ENCODE measurements at regions not wholly inside any gene's neighbourhood (a gene's known extent, or its start where the extent isn't known, plus 50 kb on each side); places are given as distances from the start of the nearest gene placed in this dataset.

DNA sequence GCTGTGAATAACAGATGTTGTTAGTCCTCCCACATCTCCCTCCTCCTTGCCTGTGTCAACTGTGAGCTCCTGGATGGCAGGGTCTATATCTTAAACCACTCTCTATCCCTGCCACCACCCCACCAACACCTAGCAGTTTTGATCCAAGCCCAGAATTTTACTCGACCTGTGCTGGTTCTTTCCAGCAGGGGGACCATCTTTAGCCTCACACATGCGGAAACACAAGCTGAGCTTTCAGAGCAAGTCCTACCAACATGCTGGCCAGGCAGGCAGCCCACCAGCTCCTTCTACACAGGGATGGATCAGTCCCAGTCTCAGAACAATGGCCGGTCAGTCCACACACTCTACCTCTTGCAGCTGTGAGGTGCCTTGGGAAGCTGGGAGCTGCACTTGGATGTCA, 231.5 kb downstream of the NXPE2 start:
- POLR2A ChIA-PET: no interaction called here
- WGBS (ENCODE audit: insufficient coverage, insufficient replicate concordance, low lambda C conversion rate, missing lambda C conversion rate): 32% methylated on average over 3 of the region's 3 CpGs
- no peak overlapping the region for H3K4me3 ChIP-seq
- H2AFZ ChIP-seq (ENCODE audit: control insufficient read depth, low read depth, low read length): no peak overlapping the region
- intact Hi-C loops (cut with micrococcal nuclease; ENCODE audit: unreplicated experiment): no loop called here
- CTCF ChIA-PET: no interaction called here
- DNase-seq (ENCODE audit: low read depth, low spot score) (no peak), FAIRE-seq (no peak), ATAC-seq (no peak)
- no peaks in the 10 kb centered on the region for H3K27me3 ChIP-seq (replicated peaks in 1 of 2; ENCODE audit: control insufficient read depth in 2 of 2, insufficient read depth in 2 of 2, low read length in 1 of 2)
- RAD21 ChIA-PET (ENCODE audit: unreplicated experiment): no interaction called here
- no peak overlapping the region for H3K4me2 ChIP-seq (ENCODE audit: control insufficient read depth, insufficient read depth)
- no peak overlapping the region for H3K9ac ChIP-seq (ENCODE audit: control insufficient read depth, insufficient read depth, low read length)
- H3K36me3 ChIP-seq (ENCODE audit: control insufficient read depth in 2 of 2, insufficient read depth in 2 of 2, low read length in 1 of 2): no peaks in the 10 kb centered on the region
- no TSS peak for BruUV-seq (replicated peaks)
- in situ Hi-C loops (cut with MboI): no loop called here
- H3K4me1 ChIP-seq (ENCODE audit: control insufficient read depth, insufficient read depth, low read length): no peaks in the 10 kb centered on the region
- SMC1A ChIA-PET (ENCODE audit: uncharacterized antibody, unreplicated experiment): no interaction called here
- no peaks in the 10 kb centered on the region for H3K79me2 ChIP-seq (ENCODE audit: control insufficient read depth, insufficient read depth, low read length)
- no peak for TF ChIP-seq NR2C2 (IDR thresholded peaks at IDR 0.05; ENCODE audit: borderline replicate concordance, control insufficient read depth, insufficient read length, low read depth)
- TF ChIP-seq, protein P1, sequence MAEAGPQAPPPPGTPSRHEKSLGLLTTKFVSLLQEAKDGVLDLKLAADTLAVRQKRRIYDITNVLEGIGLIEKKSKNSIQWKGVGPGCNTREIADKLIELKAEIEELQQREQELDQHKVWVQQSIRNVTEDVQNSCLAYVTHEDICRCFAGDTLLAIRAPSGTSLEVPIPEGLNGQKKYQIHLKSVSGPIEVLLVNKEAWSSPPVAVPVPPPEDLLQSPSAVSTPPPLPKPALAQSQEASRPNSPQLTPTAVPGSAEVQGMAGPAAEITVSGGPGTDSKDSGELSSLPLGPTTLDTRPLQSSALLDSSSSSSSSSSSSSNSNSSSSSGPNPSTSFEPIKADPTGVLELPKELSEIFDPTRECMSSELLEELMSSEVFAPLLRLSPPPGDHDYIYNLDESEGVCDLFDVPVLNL (IDR thresholded peaks at IDR 0.05; ENCODE audit: low read depth, low read length): no peak
- TF ChIP-seq KDM1A (IDR thresholded peaks at IDR 0.05; ENCODE audit: borderline replicate concordance): no peak
- TF ChIP-seq RFX5 (IDR thresholded peaks at IDR 0.05; ENCODE audit: low read depth, low read length): no peak
- no peak for TF ChIP-seq NFYA (IDR thresholded peaks at IDR 0.05; ENCODE audit: borderline replicate concordance, low read depth, low read length)
- no peak for TF ChIP-seq HDGF (IDR thresholded peaks at IDR 0.05)
- TF ChIP-seq, protein P2, sequence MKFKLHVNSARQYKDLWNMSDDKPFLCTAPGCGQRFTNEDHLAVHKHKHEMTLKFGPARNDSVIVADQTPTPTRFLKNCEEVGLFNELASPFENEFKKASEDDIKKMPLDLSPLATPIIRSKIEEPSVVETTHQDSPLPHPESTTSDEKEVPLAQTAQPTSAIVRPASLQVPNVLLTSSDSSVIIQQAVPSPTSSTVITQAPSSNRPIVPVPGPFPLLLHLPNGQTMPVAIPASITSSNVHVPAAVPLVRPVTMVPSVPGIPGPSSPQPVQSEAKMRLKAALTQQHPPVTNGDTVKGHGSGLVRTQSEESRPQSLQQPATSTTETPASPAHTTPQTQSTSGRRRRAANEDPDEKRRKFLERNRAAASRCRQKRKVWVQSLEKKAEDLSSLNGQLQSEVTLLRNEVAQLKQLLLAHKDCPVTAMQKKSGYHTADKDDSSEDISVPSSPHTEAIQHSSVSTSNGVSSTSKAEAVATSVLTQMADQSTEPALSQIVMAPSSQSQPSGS (IDR thresholded peaks at IDR 0.05; ENCODE audit: low read length): no peak
- no peak for TF ChIP-seq NFIC (IDR thresholded peaks at IDR 0.05; ENCODE audit: low read depth, low read length)
- H4K20me1 ChIP-seq (ENCODE audit: control insufficient read depth, insufficient read depth): no peaks in the 10 kb centered on the region
- no peaks in the 10 kb centered on the region for H3K9me3 ChIP-seq (replicated peaks; ENCODE audit: control insufficient read depth, insufficient read depth, low read length)
- no peak overlapping the region for H3K27ac ChIP-seq (ENCODE audit: control insufficient read depth, insufficient read depth)

All from GM12878 (cell line).